B cell (primary cell): ENCODE measurements at regions not wholly inside any gene's neighbourhood (a gene's known extent, or its start where the extent isn't known, plus 50 kb on each side); places are given as distances from the start of the nearest gene placed in this dataset.

ENCODE experiments used
- EZH2 ChIP-seq: IDR thresholded peaks from 2 replicates; pipeline ENCODE4 v1.6.1; 2012; ENCODE audit warnings: borderline replicate concordance, low read depth, mild to moderate bottlenecking, moderate library complexity, low read length; ENCODE audit not compliant: insufficient read depth, poor library complexity, severe bottlenecking
- TF ChIP-seq, protein P1 (sequence below): fragments of 200-600 bp; IDR thresholded peaks from one replicate; pipeline ENCODE4 v1.8.0; 2022; ENCODE audit warnings: antibody characterized with exemption, mild to moderate bottlenecking

DNA sequence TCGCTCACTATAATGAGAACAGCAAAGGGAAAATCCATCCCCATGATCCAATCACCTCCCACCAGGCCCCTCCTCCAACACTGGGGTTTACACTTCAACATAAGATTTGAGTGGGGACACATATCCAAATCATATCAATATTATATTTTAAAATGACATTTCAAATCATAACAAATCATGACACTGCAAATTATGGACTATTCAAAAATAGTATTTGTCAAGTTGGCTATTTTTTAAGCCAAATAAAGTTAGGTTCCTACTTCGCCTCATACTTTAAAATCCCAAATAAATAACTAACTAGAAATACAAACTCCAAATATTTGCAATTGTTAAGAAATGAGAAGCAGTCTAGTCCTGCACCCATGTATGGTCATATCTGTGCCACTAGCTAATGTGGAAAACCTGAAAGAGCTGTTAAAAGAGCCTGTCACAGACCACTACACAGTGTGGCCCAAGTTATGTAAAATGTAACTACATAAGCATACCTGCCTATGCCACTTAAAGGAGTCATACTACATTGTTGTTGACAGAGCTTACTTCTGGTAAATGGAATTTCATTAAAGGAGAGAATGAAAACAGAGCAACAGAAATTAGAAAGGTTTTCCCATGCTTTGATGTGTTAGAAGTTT, 334.7 kb upstream of the GULP1 start:
- TF ChIP-seq, protein P1, sequence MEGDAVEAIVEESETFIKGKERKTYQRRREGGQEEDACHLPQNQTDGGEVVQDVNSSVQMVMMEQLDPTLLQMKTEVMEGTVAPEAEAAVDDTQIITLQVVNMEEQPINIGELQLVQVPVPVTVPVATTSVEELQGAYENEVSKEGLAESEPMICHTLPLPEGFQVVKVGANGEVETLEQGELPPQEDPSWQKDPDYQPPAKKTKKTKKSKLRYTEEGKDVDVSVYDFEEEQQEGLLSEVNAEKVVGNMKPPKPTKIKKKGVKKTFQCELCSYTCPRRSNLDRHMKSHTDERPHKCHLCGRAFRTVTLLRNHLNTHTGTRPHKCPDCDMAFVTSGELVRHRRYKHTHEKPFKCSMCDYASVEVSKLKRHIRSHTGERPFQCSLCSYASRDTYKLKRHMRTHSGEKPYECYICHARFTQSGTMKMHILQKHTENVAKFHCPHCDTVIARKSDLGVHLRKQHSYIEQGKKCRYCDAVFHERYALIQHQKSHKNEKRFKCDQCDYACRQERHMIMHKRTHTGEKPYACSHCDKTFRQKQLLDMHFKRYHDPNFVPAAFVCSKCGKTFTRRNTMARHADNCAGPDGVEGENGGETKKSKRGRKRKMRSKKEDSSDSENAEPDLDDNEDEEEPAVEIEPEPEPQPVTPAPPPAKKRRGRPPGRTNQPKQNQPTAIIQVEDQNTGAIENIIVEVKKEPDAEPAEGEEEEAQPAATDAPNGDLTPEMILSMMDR = no peak
- TF ChIP-seq EZH2 = no peak
